ENCODE measurements at regions not wholly inside any gene's neighbourhood (a gene's known extent, or its start where the extent isn't known, plus 50 kb on each side); places are given as distances from the start of the nearest gene placed in this dataset.
"Not testable (repeated sequence)": the region's sequence is repeated elsewhere in the genome, so short reads cannot be mapped to it uniquely, and the experiment has no call there.

- H3K4me3 ChIP-seq (ENCODE audit: low read depth, low read length) = no peak overlapping the region
- in situ Hi-C loops (cut with HindIII; ENCODE audit: low sequenced_read_pairs) = no loop called here
- no peak for DNase-seq (ENCODE audit: low read depth)
- no peak for TF ChIP-seq CTCF (IDR thresholded peaks at IDR 0.05; ENCODE audit: low read depth, low read length, missing control alignments)
Measured at GRCh38 chr20:40875116-40876085, 153.2 kb upstream of the TOP1 start.

- H3K4me3 ChIP-seq (ENCODE audit: low read depth, low read length); in situ Hi-C loops (cut with HindIII; ENCODE audit: low sequenced_read_pairs); DNase-seq (ENCODE audit: low read depth): not testable (repeated sequence)
Measured at GRCh38 chr20:40878099-40878498, 150.5 kb upstream of the TOP1 start.

DNA sequence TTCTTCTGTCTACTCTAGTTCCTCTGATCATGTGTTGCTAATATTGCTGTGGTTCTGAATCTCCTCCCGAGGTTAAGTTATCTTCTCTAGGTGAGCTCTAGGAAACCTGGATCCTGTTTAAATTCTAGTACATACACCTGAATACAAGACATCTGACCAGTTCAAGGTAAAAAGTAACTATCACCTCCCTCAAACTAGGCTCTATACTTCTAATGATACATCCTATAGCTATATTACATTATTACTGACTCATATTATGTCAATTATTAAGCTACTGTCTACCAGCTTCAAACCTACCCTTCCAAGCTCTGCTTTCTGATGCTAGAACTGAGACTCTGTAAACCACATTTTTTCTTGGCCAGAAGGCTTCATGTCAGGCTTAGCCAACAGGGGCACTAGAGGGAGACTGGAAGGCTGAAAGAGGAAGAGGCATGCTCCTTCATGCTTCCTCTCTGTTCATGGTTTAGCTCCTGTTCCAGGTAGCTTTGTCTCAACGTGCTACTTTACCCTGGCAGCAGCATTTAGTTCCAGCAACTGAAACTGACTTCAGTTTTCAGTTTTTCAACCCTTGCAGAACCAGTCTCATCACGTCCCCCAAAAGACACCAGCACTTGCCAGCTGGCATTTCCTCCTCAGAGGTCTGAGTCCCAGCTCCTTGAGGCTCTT, 148.4 kb upstream of the TOP1 start:
- no peak for TF ChIP-seq CTCF (IDR thresholded peaks at IDR 0.05; ENCODE audit: low read depth, low read length, missing control alignments)
- no peak overlapping the region for H3K4me3 ChIP-seq (ENCODE audit: low read depth, low read length)
- in situ Hi-C loops (cut with HindIII; ENCODE audit: low sequenced_read_pairs) = no loop called here
- no peak for DNase-seq (ENCODE audit: low read depth)

DNA sequence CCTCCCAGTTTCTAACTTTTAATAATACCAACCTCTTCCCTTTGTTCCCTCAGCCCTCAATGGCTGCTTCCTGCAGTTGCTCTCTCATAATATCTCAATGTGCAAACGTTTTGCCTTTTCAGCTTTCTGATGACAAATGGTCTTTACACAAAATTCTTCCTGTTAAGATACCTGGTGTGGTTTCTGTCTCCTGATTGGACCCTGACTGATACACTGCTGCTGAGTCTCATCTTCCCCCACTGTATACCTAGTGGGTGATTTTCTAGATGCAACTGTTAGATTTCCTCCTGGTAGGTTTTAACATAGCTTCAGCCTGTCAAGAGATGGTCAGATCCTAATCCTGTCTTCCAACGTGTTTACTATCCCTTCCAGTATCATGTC, 147.9 kb upstream of the TOP1 start:
- no peak overlapping the region for H3K4me3 ChIP-seq (ENCODE audit: low read depth, low read length)
- no peak for DNase-seq (ENCODE audit: low read depth)
- in situ Hi-C loops (cut with HindIII; ENCODE audit: low sequenced_read_pairs) = no loop called here
- no peak for TF ChIP-seq CTCF (IDR thresholded peaks at IDR 0.05; ENCODE audit: low read depth, low read length, missing control alignments)

DNA sequence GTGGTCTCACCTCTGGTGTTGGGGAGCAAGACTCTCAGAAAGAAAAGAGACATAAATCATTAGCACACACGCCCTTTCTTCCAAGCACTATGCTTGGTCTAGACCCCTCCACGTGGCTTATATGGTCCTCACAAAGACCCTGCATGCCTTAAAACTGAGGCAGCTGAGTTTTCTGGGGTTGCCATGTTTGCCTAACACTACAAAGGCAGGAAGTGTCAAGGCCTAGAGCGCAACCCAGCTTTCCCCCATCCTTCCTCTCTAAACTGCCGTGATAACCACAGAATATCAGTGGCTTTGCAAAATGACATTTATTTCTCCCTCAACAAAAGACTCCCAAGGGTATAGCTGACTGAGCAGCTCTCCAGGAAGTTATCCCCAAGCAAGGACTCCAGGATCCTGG, 146.5 kb upstream of the TOP1 start:
- in situ Hi-C loops (cut with HindIII; ENCODE audit: low sequenced_read_pairs) = no loop called here
- H3K4me3 ChIP-seq (ENCODE audit: low read depth, low read length) = no peak overlapping the region
- no peak for TF ChIP-seq CTCF (IDR thresholded peaks at IDR 0.05; ENCODE audit: low read depth, low read length, missing control alignments)
- no peak for DNase-seq (ENCODE audit: low read depth)

GRCh38 chr20:40883097-40883496, 145.5 kb upstream of the TOP1 start:
- DNase-seq (ENCODE audit: low read depth) = no peak
- no peak for TF ChIP-seq CTCF (IDR thresholded peaks at IDR 0.05; ENCODE audit: low read depth, low read length, missing control alignments)
- in situ Hi-C loops (cut with HindIII; ENCODE audit: low sequenced_read_pairs) = no loop called here
- H3K4me3 ChIP-seq (ENCODE audit: low read depth, low read length) = no peak overlapping the region

GRCh38 chr20:40887105-40887504, 141.5 kb upstream of the TOP1 start:
- in situ Hi-C loops (cut with HindIII; ENCODE audit: low sequenced_read_pairs) = no loop called here
- TF ChIP-seq CTCF (IDR thresholded peaks at IDR 0.05; ENCODE audit: low read depth, low read length, missing control alignments) = no peak
- no peak for DNase-seq (ENCODE audit: low read depth)
- no peak overlapping the region for H3K4me3 ChIP-seq (ENCODE audit: low read depth, low read length)

GRCh38 chr20:40889266-40889665, 139.4 kb upstream of the TOP1 start:
- in situ Hi-C loops (cut with HindIII; ENCODE audit: low sequenced_read_pairs); DNase-seq (ENCODE audit: low read depth); H3K4me3 ChIP-seq (ENCODE audit: low read depth, low read length): not testable (repeated sequence)
